ENCODE measurements at regions not wholly inside any gene's neighbourhood (a gene's known extent, or its start where the extent isn't known, plus 50 kb on each side); places are given as distances from the start of the nearest gene placed in this dataset.
"Not testable (repeated sequence)": the region's sequence is repeated elsewhere in the genome, so short reads cannot be mapped to it uniquely, and the experiment has no call there.

DNA sequence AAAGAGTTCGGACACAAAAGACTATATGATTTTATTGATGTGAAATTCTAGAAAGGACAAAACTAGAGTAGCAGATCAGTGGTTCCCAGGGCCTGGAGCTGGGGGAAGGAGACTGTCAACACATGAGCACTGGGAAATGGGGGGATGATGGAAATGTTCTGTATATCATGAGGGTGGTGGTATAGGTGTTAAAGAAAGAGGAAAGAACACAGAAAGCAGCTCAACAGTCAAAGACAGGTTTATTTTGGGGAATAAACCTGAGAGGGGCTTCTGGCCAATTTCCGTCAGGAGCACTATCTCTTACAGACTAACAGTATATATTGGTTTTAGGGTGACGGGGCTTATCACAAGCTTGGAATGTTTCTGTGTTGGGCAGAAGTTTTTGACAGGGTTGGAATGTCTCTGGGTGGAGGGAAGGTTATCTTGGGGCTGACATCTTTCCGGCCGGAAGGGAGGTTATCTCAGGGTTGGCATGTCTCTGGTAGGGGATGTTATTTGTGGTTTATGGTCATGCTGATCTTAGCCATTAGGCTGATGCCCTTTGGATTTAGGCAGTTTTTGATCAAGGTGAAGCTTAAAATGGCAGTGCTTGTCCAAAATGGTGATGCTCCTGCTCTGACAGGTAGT is 254.6 kb upstream of the NRP1 start:
- TF ChIP-seq, protein P1, sequence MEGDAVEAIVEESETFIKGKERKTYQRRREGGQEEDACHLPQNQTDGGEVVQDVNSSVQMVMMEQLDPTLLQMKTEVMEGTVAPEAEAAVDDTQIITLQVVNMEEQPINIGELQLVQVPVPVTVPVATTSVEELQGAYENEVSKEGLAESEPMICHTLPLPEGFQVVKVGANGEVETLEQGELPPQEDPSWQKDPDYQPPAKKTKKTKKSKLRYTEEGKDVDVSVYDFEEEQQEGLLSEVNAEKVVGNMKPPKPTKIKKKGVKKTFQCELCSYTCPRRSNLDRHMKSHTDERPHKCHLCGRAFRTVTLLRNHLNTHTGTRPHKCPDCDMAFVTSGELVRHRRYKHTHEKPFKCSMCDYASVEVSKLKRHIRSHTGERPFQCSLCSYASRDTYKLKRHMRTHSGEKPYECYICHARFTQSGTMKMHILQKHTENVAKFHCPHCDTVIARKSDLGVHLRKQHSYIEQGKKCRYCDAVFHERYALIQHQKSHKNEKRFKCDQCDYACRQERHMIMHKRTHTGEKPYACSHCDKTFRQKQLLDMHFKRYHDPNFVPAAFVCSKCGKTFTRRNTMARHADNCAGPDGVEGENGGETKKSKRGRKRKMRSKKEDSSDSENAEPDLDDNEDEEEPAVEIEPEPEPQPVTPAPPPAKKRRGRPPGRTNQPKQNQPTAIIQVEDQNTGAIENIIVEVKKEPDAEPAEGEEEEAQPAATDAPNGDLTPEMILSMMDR (conservative IDR thresholded peaks at IDR 0.05; ENCODE audit: low read length) = no peak
- no peak overlapping the region for H3K4me3 ChIP-seq (ENCODE audit: low read length)
- DNase-seq (ENCODE audit: low read depth) = no peak

DNA sequence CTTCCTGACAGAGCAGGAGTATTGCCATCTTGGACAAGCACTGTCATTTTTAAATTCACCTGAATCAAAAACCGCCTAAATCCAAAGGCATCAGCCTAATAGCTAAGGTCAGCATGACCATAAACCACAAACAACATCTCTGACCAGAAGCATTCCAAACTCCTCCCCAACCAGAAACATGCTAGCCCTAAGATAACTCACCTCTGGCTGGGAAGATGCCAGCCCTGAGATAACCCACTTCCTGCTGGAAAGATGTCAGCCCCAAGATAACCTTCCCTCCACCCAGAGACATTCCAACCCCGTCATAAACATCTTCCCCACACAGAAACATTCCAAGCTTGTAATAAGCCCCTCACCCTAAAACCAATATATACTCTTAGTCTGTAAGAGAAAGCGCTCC is 250.1 kb upstream of the NRP1 start:
- DNase-seq (ENCODE audit: low read depth) = peak; percentile 10
- H3K4me3 ChIP-seq (ENCODE audit: low read length) = not testable (repeated sequence)

DNA sequence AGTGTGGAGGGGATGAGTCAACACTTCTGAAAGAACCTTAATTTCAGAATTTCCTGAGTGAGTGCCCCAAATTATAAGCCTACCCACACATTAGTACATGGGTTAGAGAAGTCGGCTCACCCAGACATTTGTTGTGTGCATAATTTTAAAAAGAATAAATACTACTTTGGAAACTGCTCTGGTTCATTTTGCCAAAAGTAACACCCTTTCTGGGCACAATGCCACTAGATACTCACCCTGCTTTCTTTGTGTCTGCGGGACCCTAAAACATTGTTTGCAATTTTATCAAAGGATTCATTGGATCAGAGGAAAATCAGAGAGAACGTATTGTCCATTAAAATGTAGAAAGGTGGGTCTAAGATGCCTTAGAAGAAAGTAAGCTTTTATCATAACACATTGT is 245.5 kb upstream of the NRP1 start:
- no peak overlapping the region for H3K4me3 ChIP-seq (ENCODE audit: low read length)
- DNase-seq (ENCODE audit: low read depth) = no peak
- TF ChIP-seq, protein P1 (conservative IDR thresholded peaks at IDR 0.05; ENCODE audit: low read length) = no peak

DNA sequence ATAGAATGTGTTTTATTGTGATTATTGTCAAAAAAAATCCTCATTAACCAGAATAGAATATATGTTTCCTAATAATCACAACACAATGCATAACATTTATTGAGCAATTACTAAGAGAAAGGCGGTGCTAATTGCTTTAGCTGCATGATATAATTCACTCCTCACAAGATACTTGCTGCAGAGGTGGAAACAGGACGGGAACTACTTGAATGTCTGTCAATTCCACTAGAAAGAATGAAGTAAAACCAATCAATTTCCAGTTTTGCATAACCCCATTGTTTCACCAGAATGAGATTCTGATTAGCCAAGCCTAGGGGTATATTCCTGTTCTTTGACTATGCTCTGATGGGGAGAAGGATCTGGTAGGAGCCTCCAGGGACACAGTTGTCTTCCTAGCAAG is 239.1 kb upstream of the NRP1 start:
- DNase-seq (ENCODE audit: low read depth) = no peak
- TF ChIP-seq, protein P1 (conservative IDR thresholded peaks at IDR 0.05; ENCODE audit: low read length) = no peak
- no peak overlapping the region for H3K4me3 ChIP-seq (ENCODE audit: low read length)

DNA sequence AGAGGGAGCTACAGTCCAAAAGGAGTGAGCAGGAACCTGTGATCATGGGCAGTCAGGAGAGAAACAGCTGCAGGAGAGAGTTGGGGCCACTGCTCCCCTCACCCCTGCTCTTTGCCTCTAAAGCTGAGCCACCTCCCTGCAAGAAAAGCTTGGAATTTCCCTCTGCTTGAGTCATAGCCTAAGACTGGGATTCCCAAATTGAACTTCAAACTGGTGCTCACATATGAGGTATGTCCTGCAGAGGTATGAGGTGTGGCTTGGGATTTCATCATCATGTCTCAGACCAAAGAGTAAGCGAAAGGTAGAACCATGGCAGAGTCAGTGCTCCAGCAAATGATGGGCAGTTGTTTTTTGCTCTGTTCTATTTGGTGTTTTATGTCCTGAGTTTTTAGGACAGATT is 237.1 kb upstream of the NRP1 start:
- H3K4me3 ChIP-seq (ENCODE audit: low read length) = no peak overlapping the region
- TF ChIP-seq, protein P1 (conservative IDR thresholded peaks at IDR 0.05; ENCODE audit: low read length) = no peak
- no peak for DNase-seq (ENCODE audit: low read depth)

DNA sequence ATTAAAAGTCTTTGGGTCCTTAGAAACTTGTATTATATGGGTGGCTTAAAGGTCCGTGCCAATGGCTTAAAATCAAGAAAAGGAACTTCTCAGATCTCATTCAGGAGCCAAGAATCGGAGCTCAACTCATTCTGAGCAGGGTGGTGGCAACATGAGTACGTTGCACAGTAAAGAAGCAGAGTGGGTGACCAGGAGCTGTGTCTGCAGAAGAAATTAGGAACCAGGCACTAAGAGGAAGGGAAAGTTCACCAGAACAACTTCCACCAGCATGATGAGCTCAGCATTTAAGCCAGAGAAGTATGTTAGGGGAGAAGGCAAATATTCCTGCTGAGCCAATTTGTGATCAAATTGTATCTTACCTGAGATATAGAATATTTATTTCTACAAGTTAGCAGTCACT is 236.0 kb upstream of the NRP1 start:
- TF ChIP-seq, protein P1 (conservative IDR thresholded peaks at IDR 0.05; ENCODE audit: low read length) = no peak

DNA sequence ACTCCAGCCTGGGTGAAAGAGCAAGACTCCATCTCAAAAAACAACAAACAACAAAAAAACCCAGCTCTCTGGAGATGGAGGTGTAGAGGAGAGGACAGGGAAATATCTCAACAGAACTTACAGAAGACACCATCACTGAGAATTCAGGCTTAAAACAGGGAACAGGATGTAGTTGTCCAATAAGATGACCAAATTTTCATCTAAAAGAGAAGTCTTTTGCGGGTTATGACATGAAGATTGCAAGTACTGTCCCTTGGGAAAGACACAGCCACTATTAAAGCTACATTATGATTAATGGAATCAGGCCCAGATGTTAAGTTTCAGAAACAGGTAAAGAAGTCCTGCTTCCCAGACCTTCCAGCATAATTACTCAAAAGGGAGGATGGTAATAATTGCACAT is 235.2 kb upstream of the NRP1 start:
- TF ChIP-seq, protein P1 (conservative IDR thresholded peaks at IDR 0.05; ENCODE audit: low read length) = no peak
- no peak overlapping the region for H3K4me3 ChIP-seq (ENCODE audit: low read length)
- no peak for DNase-seq (ENCODE audit: low read depth)

More for the DNA sequence above, 236.0 kb upstream of the NRP1 start:
- no peak for DNase-seq (ENCODE audit: low read depth)
- no peak overlapping the region for H3K4me3 ChIP-seq (ENCODE audit: low read length)

DNA sequence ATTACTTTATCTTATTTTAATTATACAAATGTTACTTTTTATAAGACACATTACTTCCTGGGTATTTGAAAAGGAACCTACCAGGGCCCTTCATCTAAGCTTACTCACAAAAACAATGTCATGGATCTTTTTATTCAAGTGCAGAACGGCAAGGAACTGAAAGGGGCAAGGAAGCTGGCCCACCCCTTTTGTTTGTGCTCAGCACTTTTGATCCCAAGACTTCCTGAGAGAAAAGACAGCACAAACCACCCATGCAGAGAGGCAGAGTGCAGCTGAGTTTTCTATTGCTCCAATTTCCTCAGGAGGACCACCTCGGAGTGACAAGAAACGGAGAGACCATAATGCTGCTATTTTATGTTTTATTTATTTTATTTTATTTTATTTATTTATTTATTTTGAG is 232.0 kb upstream of the NRP1 start:
- H3K4me3 ChIP-seq (ENCODE audit: low read length) = no peak overlapping the region
- no peak for DNase-seq (ENCODE audit: low read depth)
- TF ChIP-seq, protein P1 (conservative IDR thresholded peaks at IDR 0.05; ENCODE audit: low read length) = no peak
